ENCODE measurements at regions not wholly inside any gene's neighbourhood (a gene's known extent, or its start where the extent isn't known, plus 50 kb on each side); places are given as distances from the start of the nearest gene placed in this dataset.
A peak's percentile ranks its signal among the peaks of the same experiment; 100 is the strongest.

DNA sequence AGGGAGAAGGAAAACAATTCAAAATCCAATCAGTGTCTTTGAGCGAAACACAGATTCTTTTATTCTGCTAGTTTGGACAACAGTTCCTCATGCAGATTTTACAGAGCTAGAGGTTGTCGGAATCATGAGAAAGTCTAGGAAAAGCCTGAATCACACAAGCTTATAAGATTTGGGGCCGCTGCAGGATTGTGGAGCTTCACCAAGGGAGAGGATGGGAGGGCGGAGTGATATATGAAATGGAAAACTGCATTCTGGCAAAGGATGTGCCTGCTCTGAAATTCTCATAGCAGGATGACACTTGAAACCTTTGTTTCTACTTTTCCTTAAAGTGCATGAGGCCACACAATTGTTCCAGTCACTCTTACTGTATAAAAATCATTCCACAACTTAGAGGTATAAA is 134.3 kb downstream of the OR2K2 start:
- DNase-seq (ENCODE audit: low spot score): no peak

- no peak for DNase-seq (ENCODE audit: low spot score)
Observed at GRCh38 chr9:111193095-111193494, 136.9 kb downstream of the OR2K2 start.

- DNase-seq (ENCODE audit: low spot score): no peak
Observed at GRCh38 chr9:111192650-111193049, 137.4 kb downstream of the OR2K2 start.

- no peak for DNase-seq (ENCODE audit: low spot score)
Observed at GRCh38 chr9:111190347-111190746, 139.7 kb downstream of the OR2K2 start.

- DNase-seq (ENCODE audit: low spot score): peak; percentile 11
Observed at GRCh38 chr9:111187376-111187775, 142.6 kb downstream of the OR2K2 start.

DNA sequence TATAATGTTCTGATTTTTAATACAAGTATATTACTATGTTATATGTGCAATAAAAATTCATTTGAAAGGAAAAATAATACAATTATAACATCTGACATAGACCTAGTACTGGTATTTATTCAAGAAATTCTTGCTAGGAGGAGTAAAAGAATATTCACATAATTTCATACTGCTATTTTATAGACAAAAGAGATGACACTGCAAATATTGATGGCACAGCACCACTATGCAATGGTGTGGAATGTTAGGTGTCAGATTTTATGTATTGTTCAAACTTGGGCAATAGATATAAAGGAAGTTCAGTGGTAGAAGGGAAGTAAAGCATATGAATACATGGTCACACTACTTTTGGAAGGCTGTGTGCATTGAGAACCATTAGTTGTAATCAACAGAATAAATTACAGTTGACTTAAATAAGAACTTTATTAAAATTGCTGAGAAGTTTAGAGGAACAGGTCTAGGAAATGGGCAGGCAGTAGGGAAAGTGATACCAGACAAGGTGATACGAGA is 143.9 kb downstream of the OR2K2 start:
- no peak for DNase-seq (ENCODE audit: low spot score)

GRCh38 chr9:111180811-111181210 is 142.5 kb upstream of the LPAR1 start:
- DNase-seq (ENCODE audit: low spot score): no peak

DNA sequence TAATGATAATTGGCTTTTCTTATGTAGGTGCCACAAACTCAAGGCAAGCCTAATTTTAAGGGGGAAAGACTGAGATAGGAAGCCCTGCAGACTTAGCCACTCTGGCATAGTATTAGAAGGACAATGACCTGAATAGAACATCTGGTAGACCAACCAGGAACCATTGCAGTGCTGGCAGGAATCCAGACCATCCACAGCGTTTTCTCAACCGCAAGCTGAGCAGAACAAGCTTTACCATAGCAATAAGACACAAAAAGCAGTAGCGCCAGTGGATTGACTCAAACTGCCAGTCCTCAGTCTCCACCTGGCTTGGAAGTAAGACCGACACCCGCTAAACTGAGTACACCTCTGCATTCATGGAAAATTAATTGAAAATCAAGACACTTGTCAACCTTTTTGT is 141.3 kb upstream of the LPAR1 start:
- peak; percentile 29 for DNase-seq (ENCODE audit: low spot score)

DNA sequence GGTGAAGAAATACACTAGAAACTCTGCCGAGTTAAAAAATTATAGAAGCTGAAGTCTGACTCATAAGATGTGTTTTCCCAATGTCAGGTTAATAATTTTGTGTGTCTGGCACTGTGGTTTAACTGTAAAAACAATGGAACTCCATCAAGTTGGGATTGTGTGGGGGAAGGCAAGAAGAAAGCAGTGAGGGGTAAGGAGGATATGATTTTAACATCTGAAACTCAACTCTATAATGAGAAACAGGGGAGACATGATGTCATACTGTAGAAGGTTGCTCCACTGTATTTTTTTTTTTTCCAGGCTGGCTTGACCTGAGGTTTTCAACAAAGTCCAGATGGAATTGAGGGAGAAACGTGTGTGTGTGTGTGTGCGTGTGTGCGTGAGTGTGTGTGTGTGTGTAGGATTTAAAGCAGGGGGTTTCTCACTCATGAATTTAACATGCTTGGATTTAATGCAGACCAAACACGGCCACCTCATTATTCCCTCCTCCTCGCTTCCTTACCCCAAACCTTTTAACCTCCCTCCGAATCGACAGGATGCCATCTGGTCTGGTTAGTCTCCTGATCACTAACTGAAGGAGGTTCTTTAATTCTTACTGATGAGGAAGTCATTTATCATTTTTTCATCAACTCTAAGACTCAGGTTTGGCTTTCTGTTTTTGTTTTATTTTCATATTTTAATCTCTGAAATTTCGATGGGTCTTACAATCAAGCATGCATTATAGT is 140.2 kb upstream of the LPAR1 start:
- peak; percentile 99 for DNase-seq (ENCODE audit: low spot score)

- peak; percentile 83 for DNase-seq (ENCODE audit: low spot score)
Observed at GRCh38 chr9:111176511-111176910, 138.2 kb upstream of the LPAR1 start.

DNA sequence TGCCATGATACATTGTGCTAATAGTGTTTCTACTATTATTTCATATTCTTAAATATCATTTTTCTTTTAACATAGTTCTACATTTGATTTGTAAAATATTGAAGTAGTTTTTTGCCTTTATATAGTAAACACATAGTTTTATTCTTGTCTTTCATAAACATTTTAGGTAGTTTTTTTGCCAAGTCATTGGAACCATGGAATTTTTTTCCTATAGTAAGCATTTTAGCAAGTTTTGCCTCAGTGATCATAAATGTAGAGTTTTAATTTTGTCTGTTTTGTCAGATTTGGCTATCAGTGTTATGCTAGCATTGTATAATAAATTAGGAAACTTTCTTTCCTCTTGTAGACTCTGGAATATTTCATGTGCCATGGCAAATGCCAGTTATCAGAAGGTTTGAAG is 137.1 kb upstream of the LPAR1 start:
- no peak for DNase-seq (ENCODE audit: low spot score)

- no peak for DNase-seq (ENCODE audit: low spot score)
Observed at GRCh38 chr9:111167341-111167740, 129.1 kb upstream of the LPAR1 start.

DNA sequence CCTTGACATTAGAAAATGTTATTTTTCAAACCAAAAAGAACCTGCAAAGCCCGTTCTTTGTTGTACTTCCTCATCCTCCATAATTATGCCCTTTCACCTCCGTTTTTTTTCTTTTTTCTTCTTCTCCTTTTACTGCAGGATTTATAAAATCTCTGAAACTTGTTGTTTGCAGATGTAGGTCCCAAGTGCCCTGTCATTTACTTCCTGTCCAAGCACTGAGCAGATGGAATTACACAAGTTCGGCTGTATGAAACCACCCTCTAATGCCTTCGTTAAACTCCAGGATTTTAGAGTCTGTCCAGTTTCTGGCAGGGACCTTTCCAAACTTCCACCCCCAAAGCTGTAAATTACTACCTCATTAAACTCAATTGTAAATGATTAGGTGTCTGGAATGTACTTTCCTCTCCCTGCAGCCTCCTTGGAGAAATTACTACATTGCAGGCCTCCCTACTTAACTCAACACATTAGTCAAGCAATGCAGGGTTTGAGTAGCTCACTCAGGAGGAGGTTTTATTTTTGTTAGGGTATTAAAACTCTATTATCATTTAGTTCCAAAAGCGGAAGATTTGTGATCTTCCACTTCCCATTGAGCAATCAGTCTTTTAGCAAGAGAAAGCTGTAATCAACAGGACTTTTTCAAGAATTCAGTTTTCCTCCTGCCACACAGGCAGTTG is 125.6 kb upstream of the LPAR1 start:
- DNase-seq (ENCODE audit: low spot score): peak; percentile 62

DNA sequence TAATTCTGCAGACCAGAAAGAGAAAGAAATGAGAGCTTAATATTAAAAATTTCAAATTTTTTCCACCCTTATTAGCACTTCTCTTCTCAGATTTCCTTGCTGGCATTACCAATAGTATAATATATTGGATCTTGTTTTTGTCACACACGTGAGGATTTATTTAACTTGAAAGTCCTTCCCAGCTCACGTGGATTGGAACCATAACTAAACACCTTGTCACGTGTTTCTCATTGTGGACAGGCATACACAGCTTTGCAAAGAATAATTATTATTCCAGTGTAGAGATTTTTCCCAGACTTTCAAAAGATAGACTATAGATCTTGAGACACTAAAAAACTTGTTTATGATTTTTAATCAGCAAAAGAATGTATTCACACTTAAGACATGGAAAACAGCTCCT is 123.8 kb upstream of the LPAR1 start:
- no peak for DNase-seq (ENCODE audit: low spot score)

DNA sequence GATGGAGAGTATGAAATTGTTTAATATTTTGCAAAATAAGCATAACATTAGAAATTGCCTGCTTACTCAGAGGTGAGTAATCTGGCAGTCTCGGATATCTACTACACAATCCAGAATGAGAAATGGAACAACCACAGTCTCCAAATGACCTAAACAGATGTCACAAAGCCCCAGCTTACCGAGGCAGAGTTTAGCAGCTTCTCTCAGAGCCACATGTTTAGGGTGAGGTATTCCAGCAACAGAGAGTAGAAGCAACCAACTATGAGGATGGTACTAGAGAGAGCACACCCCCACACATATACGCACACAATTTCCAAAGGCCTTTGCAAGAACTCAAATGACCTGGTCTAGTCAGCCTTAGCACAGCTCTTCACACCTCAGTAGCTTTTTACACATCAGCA is 122.7 kb upstream of the LPAR1 start:
- peak; percentile 84 for DNase-seq (ENCODE audit: low spot score)

DNA sequence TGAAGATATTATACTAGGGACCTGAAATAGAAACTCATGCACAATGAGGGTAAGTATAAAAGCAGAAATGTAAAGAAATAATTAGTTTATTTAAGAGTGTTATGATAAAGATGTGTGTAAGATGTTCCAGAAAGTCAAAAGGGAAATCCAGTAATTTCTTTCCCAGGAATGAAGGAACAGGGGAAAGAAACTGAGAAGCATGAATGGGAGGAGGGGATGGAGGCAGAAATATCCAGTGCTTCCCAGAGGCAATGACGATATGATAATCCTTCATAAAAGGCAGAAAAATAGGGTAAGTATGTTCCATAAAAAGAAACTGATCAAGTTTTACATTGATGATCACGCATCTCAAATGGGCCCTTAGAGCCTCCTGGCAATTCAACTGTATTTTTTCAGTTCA is 120.7 kb upstream of the LPAR1 start:
- no peak for DNase-seq (ENCODE audit: low spot score)

DNA sequence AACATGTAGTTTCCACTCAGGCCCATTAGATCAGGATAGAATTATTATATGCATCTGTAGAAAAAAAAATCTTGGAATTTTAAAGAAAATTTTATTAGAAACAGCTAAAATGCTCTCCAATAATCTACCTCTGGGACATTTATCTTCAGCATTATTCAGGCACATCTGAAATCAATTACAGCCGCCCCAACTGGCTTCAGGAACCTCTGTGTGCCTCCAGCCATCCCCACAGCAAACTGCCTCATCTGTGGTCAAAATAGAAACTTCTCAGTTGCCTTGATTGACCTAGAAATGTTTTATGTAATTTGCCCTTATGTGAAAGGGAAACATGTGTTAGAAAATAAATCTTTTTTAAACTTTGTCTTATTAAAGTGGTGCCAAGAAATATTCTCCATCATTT is 120.1 kb upstream of the LPAR1 start:
- DNase-seq (ENCODE audit: low spot score): no peak

GRCh38 chr9:111154081-111154562 is 115.9 kb upstream of the LPAR1 start:
- peak; percentile 28 for DNase-seq (ENCODE audit: low spot score)

DNA sequence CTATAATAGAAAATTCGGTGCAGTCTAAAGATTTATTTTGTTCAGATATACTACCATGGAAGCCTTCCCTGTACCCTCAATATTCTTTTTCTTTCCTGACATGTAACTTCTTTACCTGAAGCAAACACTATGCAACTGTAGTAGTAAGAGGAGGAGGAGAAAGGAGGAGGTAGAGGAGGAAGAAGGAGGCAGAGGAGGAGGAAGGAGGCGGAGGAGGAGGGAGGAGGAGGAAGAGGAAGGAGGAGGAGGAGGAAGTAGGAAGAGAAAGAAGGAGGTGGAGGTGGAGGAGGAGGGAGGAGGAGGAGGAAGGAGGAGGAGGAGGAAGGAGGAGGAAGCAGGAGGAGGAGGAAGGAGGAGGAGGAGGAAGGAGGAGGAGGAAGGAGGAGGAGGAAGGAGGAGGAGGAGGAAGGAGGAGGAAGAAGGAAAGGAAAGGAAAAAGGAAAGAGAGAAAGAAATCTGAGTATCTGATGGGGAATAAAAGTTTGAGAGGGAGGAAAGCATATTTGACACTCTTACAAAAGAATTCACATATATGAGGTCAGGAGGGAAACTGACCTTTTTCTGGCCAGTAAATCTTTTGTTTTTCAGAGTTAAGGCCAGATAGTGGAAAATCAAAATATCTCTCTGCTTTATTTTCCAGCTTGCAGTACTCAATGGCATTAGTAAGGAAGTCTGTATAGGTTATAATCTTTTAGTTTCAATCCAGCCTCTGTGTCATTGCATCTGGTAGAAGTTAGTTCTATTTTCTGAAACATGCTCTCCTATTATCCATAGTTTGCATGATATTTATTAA is 114.5 kb upstream of the LPAR1 start:
- no peak for DNase-seq (ENCODE audit: low spot score)

DNA sequence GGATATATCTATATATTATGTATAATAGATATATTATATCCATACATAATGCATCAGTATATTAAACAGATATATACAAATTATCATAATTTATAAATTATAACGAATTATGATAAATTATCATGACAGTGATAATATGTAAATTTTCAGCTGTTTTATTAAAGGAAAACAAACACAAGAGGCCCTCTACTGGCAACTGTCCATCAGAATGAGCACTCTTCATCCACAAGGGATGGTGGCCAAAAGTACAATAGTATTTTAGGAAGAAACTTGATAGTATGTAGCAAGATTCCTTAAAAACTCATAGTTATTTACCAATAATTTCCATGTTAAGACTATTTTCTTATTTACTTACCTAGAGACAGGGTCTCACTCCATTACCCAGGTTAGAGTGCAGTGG is 113.3 kb upstream of the LPAR1 start:
- no peak for DNase-seq (ENCODE audit: low spot score)

- no peak for DNase-seq (ENCODE audit: low spot score)
Observed at GRCh38 chr9:111150181-111150580, 111.9 kb upstream of the LPAR1 start.

DNA sequence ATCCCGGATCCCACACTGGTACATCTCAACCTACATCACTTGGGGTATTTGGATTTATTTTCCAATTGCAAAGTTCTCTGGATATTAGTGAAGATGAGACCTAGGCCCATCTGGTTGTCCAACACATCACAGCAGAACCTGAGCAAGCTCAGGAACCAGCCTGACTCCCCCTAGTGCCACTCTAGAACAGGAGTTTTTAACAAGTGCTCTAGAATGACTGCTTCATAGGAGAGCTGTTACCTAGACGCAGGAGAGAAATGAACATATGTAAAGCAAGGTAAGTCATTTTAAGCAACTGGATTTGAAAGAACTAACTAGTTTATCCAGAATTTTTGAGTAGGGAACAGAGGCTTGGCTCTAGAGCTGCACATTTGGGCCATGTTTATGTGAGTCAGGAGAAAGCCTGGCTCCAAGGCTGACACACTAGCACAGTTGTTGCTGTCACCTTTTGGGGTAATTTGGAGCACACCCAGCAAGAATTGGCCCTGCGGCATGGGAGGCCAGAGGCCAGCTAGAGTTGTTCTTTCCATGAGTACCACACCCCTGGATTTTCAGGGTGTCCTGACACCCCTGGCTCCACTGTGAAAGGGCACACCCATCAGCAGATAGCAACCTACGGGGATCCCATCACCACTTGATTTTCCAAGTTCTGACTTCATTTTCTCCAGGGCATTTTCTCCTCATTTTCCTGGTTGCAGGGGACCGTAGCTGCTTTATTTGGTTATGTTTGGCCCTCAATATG is 110.9 kb upstream of the LPAR1 start:
- DNase-seq (ENCODE audit: low spot score): no peak
